GM10266 (cell line): ENCODE measurements at regions not wholly inside any gene's neighbourhood (a gene's known extent, or its start where the extent isn't known, plus 50 kb on each side); places are given as distances from the start of the nearest gene placed in this dataset.

ENCODE experiments used
- DNase-seq: peaks from one replicate; pipeline ENCODE4 v3.0.0; 2012; ENCODE audit errors: extremely low spot score
- TF ChIP-seq, protein P1 (sequence below): IDR thresholded peaks from 2 replicates; pipeline ENCODE4 v1.5.1; 2012; ENCODE audit warnings: mild to moderate bottlenecking, low read depth; ENCODE audit not compliant: control insufficient read depth, insufficient read depth; ENCODE audit errors: missing control alignments

- TF ChIP-seq, protein P1, sequence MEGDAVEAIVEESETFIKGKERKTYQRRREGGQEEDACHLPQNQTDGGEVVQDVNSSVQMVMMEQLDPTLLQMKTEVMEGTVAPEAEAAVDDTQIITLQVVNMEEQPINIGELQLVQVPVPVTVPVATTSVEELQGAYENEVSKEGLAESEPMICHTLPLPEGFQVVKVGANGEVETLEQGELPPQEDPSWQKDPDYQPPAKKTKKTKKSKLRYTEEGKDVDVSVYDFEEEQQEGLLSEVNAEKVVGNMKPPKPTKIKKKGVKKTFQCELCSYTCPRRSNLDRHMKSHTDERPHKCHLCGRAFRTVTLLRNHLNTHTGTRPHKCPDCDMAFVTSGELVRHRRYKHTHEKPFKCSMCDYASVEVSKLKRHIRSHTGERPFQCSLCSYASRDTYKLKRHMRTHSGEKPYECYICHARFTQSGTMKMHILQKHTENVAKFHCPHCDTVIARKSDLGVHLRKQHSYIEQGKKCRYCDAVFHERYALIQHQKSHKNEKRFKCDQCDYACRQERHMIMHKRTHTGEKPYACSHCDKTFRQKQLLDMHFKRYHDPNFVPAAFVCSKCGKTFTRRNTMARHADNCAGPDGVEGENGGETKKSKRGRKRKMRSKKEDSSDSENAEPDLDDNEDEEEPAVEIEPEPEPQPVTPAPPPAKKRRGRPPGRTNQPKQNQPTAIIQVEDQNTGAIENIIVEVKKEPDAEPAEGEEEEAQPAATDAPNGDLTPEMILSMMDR, result no peak
- no peak for DNase-seq
Observed at GRCh38 chr7:41305001-41305400, 397.9 kb downstream of the INHBA start.

DNA sequence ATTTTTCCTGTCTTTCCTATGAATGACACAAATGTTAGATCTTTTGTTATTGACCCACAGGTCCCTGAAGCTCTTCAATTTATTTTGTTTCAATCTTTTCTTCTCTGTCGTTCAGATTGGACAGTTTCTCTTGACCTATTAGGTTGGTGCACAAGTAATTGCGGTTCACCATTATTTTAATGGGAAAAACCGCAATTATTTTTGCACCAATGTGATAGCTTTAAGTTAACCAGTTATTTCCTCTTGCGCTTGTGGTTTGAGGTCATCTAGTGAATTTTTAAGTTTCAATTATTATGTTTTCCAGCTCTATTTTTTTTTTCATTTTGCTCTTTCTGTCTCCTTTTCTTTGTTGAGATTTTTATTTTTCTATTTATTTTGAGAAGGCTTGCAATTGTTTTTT lies 399.2 kb downstream of the INHBA start:
- TF ChIP-seq, protein P1, result no peak
- DNase-seq, result no peak

- no peak for DNase-seq
- TF ChIP-seq, protein P1, result no peak
Observed at GRCh38 chr7:41298409-41298808, 404.5 kb downstream of the INHBA start.

GRCh38 chr7:41297166-41297565 lies 405.7 kb downstream of the INHBA start:
- TF ChIP-seq, protein P1, result no peak

DNA sequence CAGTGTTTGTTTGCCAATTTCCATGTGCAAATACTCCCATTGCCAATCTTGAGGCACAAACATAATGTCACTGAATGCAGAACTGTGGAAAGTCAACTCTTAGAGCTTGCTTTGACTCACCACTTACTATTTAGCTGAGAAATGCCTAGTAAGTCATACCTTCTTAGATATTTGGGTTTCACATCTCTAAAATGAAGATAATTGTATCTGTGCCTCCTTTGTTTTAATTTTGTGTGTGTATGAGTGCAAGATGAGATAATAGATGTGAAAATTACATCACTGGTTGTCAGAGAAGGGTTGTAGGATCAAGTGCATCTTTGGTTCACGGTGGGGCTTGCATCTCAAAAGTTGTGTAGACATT lies 407.5 kb downstream of the INHBA start:
- TF ChIP-seq, protein P1, result no peak
- DNase-seq, result no peak

More at GRCh38 chr7:41297166-41297565, 405.7 kb downstream of the INHBA start:
- DNase-seq, result no peak

GRCh38 chr7:41294556-41295454 lies 408.1 kb downstream of the INHBA start:
- no peak for DNase-seq
- TF ChIP-seq, protein P1, result no peak

DNA sequence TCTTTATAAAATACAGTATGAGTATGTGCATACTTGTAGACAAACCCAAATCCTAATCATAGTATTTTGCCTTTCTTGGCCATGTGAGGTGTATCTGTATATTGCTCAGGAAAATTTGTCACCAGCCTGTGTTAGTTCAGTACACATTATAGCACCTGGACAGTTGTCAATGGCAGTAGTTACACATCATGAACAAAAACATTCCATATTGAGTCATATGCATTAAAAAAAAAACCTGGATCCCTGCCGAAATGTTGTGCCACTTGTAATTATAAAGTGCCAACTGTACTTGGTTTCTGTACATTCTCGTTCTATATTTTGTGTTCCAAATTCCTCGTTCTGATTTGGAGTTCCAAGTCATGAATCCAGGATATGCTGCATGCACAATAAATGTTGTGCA lies 410.4 kb downstream of the INHBA start:
- DNase-seq, result no peak
- TF ChIP-seq, protein P1, result no peak
